ENCODE measurements at regions not wholly inside any gene's neighbourhood (a gene's known extent, or its start where the extent isn't known, plus 50 kb on each side); places are given as distances from the start of the nearest gene placed in this dataset.

- no peak for TF ChIP-seq CTCF (conservative IDR thresholded peaks at IDR 0.05 in 1 of 2, IDR thresholded peaks at IDR 0.05 in 1 of 2; ENCODE audit: extremely low read depth in 1 of 2, insufficient read depth in 1 of 2, low read depth in 1 of 2, low read length in 2 of 2)
- TF ChIP-seq EZH2 (IDR thresholded peaks at IDR 0.05; ENCODE audit: borderline replicate concordance, low read length): no peak
These were observed 326.8 kb upstream of the GYPC start for GRCh38 chr2:126329173-126329572.
